Lower lobe of right lung (tissue), 2 donors: ENCODE measurements at regions not wholly inside any gene's neighbourhood (a gene's known extent, or its start where the extent isn't known, plus 50 kb on each side); places are given as distances from the start of the nearest gene placed in this dataset.

Source experiments
- ATAC-seq, 2 donors: fragments of 200-7000 bp; cut with Tn5 transposase; one replicate each; pipeline ENCODE4 v1.9.1; 2020 to 2022; ENCODE audit warnings: mild to moderate bottlenecking in 2 of 2, moderate library complexity in 2 of 2
- DNase-seq: peaks from one replicate; pipeline ENCODE4 v3.0.0-alpha.2; 2020
- H3K27ac ChIP-seq: fragments of 200-600 bp; one replicate; pipeline ENCODE4 v1.8.0; 2022
- H3K27me3 ChIP-seq: fragments of 200-600 bp; one replicate; pipeline ENCODE4 v1.8.0; 2022; ENCODE audit warnings: low read depth
- H3K36me3 ChIP-seq: fragments of 200-600 bp; one replicate; pipeline ENCODE4 v1.8.0; 2022; ENCODE audit warnings: mild to moderate bottlenecking
- H3K4me1 ChIP-seq: fragments of 200-600 bp; one replicate; pipeline ENCODE4 v1.8.0; 2022
- H3K4me3 ChIP-seq: fragments of 200-600 bp; one replicate; pipeline ENCODE4 v1.8.0; 2022; ENCODE audit warnings: mild to moderate bottlenecking
- H3K9me3 ChIP-seq: fragments of 200-600 bp; one replicate; pipeline ENCODE4 v1.8.0; 2022
- intact Hi-C: fragments of 100-400 bp; cut with DNase I; formaldehyde crosslinking; loops from one replicate; pipeline ENCODE4 v1.11.0; 2022
- TF ChIP-seq, protein P1 (sequence below): fragments of 200-600 bp; IDR thresholded peaks from one replicate; pipeline ENCODE4 v1.8.0; 2022; ENCODE audit warnings: antibody characterized with exemption, mild to moderate bottlenecking
- donor health status: DM: no; HTN: yes; CAD: no; lungs with severe emphysema.

DNA sequence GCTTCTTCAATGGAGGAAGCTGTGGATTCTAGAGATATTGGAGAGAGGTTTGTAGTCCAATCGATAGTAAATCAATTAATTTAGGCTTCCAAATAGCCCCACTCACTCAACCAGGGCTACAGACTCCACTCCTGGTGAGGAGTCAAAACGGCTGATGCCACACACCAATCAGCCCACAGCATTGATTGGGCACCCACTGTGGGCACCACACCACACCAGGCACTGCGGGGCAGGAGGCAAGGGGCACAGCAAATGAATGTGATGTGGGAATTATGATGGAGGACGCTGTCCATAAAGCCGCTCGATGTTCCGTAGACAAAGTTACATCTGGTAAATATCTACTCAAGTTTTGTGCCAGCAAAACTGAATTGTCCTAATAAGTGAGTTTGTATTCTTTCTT is 547.3 kb upstream of the CADM1 start:
- Histone ChIP-seq H3K27me3 (no peaks in the 10 kb centered on the region), H3K27ac (no peak overlapping the region), H3K4me3 (no peak overlapping the region), H3K4me1 (no peaks in the 10 kb centered on the region), H3K9me3 (no peaks in the 10 kb centered on the region), H3K36me3 (no peaks in the 10 kb centered on the region)
- TF ChIP-seq, protein P1, sequence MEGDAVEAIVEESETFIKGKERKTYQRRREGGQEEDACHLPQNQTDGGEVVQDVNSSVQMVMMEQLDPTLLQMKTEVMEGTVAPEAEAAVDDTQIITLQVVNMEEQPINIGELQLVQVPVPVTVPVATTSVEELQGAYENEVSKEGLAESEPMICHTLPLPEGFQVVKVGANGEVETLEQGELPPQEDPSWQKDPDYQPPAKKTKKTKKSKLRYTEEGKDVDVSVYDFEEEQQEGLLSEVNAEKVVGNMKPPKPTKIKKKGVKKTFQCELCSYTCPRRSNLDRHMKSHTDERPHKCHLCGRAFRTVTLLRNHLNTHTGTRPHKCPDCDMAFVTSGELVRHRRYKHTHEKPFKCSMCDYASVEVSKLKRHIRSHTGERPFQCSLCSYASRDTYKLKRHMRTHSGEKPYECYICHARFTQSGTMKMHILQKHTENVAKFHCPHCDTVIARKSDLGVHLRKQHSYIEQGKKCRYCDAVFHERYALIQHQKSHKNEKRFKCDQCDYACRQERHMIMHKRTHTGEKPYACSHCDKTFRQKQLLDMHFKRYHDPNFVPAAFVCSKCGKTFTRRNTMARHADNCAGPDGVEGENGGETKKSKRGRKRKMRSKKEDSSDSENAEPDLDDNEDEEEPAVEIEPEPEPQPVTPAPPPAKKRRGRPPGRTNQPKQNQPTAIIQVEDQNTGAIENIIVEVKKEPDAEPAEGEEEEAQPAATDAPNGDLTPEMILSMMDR: no peak
- no peak for DNase-seq
- intact Hi-C loops: no loop called here
- ATAC-seq: no peak

DNA sequence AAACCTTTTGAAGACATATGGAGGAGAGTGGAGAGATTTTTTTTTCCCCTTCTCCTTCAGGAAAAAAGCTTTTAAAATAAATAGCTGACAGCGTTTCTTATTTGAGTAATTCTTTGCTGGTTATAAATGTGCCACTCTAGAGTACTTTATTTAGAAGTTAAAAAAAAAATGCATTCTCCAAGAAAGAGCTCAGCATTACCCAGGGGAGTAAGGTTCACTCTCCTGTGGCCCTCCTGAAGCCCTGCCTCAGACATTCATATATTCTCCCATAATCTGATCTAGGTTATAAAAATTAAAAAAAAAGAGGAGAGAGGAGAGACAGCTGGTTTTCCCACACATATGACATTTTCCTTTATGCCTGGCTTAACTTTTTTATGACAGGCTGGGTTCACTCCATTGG is 545.2 kb upstream of the CADM1 start:
- intact Hi-C loops: no loop called here
- H3K4me3 ChIP-seq: no peak overlapping the region
- H3K36me3 ChIP-seq: no peaks in the 10 kb centered on the region
- no peaks in the 10 kb centered on the region for H3K27me3 ChIP-seq
- DNase-seq (no peak), ATAC-seq (no peak)
- H3K9me3 ChIP-seq: no peaks in the 10 kb centered on the region
- H3K27ac ChIP-seq: no peak overlapping the region
- TF ChIP-seq, protein P1: no peak
- no peaks in the 10 kb centered on the region for H3K4me1 ChIP-seq

DNA sequence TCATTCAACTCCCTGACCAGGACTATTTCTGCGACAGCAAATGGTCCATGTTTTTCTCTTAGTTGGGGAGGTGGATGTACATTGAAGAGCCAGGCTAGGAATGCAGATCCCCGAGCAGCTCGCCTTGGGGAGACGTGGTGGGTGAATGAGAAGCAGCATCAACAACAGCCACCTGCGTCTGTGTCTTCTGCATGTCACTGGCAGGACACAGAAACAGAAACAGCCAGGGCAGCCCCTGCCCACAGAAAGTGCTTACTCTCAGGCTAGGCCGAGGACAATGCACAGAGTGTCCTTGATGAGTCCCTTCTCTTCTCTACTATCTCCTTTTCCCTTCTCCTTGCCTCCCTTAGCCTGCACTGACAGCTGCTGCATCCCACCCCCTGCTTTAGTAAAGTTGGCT is 541.9 kb upstream of the CADM1 start:
- intact Hi-C loops: no loop called here
- H3K9me3 ChIP-seq: no peaks in the 10 kb centered on the region
- ATAC-seq (no peak), DNase-seq (no peak)
- TF ChIP-seq, protein P1: no peak
- no peaks in the 10 kb centered on the region for H3K4me1 ChIP-seq
- no peaks in the 10 kb centered on the region for H3K27me3 ChIP-seq
- H3K27ac ChIP-seq: no peak overlapping the region
- H3K36me3 ChIP-seq: no peaks in the 10 kb centered on the region
- no peak overlapping the region for H3K4me3 ChIP-seq

DNA sequence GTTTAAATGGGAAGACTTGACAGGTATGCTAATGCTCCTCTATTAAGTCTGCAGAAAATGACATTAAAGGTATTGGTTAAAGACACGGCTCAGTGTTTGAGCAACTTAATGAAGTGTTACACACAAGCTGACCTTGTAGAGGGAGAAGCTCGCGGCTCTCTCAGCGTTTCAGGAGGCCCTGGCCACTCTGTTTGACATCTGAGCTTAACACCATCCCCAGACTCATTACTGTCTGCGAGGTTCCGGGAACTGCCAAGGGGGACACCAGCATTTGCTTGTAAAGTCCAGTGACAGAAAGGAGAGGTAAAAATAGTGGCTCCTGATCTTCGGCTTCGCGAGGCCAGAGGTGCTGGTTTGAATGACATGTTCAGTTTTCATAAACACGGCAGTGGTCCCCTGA is 540.7 kb upstream of the CADM1 start:
- intact Hi-C loops: no loop called here
- no peaks in the 10 kb centered on the region for H3K27me3 ChIP-seq
- no peak overlapping the region for H3K27ac ChIP-seq
- no peak overlapping the region for H3K4me3 ChIP-seq
- H3K4me1 ChIP-seq: no peaks in the 10 kb centered on the region
- ATAC-seq: no peak
- no peaks in the 10 kb centered on the region for H3K9me3 ChIP-seq
- TF ChIP-seq, protein P1: no peak
- no peak for DNase-seq
- H3K36me3 ChIP-seq: no peaks in the 10 kb centered on the region

DNA sequence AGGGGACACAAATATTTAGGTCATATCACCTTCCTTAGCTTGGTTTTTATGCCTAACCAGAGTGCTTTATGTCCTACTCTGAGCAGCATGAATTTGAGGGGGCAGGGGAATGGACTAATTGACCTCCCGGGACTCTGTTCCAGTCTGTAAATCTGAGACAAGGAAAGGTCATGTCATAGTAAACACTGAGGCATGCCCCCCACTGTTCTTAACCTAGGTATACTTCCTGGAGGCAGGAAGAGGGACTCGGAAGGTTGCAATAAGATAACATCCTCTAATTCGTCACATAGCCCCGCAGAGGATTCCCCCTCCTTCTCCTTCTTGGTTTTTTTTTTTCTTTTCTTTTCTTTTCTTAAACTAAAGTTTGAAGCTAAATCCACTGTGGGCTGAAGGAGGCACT is 540.3 kb upstream of the CADM1 start:
- no peak for ATAC-seq

More for the DNA sequence above, 540.3 kb upstream of the CADM1 start:
- no peak overlapping the region for H3K27ac ChIP-seq
- DNase-seq: no peak
- H3K4me3 ChIP-seq: no peak overlapping the region
- no peaks in the 10 kb centered on the region for H3K9me3 ChIP-seq
- no peaks in the 10 kb centered on the region for H3K36me3 ChIP-seq
- intact Hi-C loops: no loop called here
- H3K27me3 ChIP-seq: no peaks in the 10 kb centered on the region
- H3K4me1 ChIP-seq: no peaks in the 10 kb centered on the region
- TF ChIP-seq, protein P1: no peak
